Peyer's patch (tissue), 4 donors: ENCODE measurements at regions not wholly inside any gene's neighbourhood (a gene's known extent, or its start where the extent isn't known, plus 50 kb on each side); places are given as distances from the start of the nearest gene placed in this dataset.

Experiments
- CTCF ChIP-seq, 6 experiments: fragments of 450-650 bp in 4 of 6; fragments of 200-600 bp in 2 of 6; sonication (generic) in 1 of 6; IDR thresholded peaks; one replicate each; pipeline ENCODE4 v1.5.1; 2017 to 2019; ENCODE audit warnings: antibody characterized with exemption in 6 of 6, mild to moderate bottlenecking in 3 of 6, moderate library complexity in 1 of 6
- POLR2A ChIP-seq, 2 donors: fragments of 450-650 bp; IDR thresholded peaks; one replicate each; pipeline ENCODE4 v1.5.1; 2017; ENCODE audit warnings: antibody characterized with exemption in 2 of 2, mild to moderate bottlenecking in 2 of 2, moderate library complexity in 2 of 2

- no peak for TF ChIP-seq CTCF (IDR thresholded peaks at IDR 0.05)
- TF ChIP-seq POLR2A (IDR thresholded peaks at IDR 0.05): no peak
These were observed 279.6 kb downstream of the CYRIA start for GRCh38 chr2:16386031-16386430.
